G401 (cell line): ENCODE measurements at regions not wholly inside any gene's neighbourhood (a gene's known extent, or its start where the extent isn't known, plus 50 kb on each side); places are given as distances from the start of the nearest gene placed in this dataset.

ENCODE experiments used
- DNase-seq: peaks from one replicate; pipeline ENCODE4 v3.0.0-alpha.2; 2015; ENCODE audit warnings: low spot score
- in situ Hi-C: cut with HindIII; loops from 2 replicates; pipeline ENCODE4 v1.10.0; 2016; ENCODE audit warnings: low sequenced_read_pairs, mixed read lengths

DNA sequence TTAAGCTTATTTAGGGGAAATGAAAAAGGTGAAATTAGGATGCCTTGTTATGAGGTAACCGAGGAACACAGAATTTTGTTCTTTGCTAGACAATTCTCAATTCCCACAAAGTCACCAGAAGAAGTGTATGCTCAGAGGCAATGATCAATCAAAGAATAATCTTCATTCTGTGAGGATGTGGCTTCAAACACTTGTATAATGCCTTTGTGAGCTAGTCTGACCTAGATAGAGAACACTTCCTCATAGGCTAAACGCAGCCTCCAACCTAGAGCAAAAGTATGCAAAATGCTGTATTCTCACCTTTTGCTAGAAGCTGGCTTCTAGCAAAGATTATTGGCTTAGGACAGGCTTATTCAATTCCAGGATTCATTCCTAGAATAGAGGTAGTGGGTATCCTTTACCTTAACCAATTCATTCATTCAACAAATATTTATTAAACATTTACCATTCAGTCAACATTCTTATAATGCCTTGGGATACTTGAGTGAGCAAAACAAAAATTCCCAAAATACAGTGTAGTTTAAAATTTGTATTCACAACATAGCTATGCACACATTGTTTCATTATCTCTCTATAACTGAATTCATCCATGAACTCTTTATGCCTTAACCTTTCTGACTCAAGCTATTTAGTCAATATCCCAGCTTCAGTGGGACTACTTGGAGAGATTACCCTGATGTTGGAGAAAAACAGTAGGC is 530.2 kb downstream of the PTPRC start:
- DNase-seq, result no peak
- in situ Hi-C loops, result no loop called here

DNA sequence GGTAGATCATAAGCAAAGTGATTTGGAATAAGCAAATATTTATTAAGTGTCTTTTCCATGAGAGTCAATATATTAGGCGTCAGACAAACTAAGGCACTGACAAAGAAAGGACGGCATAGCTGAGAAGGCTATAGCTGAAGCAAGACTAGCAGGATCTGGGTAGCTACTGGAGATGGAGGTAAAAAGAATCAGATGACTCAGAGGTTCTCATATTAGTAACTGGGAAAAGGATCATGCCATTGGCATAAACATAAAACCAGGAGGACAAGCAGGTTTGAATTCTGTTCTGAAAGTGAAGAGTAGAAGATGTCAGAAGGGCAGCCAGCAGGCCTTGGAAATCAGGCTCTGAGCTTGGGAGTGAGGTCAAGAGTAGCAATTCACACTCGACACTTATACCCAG is 531.9 kb downstream of the PTPRC start:
- in situ Hi-C loops, result no loop called here
- no peak for DNase-seq

- in situ Hi-C loops, result no loop called here
- DNase-seq, result no peak
Measured at GRCh38 chr1:199172171-199173124, 533.6 kb downstream of the PTPRC start.

DNA sequence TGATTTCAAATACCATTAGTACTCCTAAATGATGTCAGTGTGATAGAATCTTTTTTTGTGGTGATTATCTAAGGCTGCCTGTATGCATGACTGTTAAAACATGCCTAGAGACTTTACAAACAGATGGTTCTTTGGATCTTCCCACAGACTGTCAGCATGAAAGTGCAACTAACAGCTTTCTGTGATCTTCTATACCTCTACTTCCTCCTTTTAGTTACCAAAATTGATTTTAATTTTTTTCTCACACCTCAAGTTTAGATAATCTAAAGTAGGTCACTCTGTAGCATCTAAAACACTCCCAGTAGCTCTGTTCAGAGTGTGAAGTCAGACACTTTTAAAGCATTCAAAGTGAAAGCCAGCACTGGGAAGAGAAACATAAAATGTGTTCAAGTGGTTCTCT is 534.5 kb downstream of the PTPRC start:
- no peak for DNase-seq
- in situ Hi-C loops, result no loop called here

DNA sequence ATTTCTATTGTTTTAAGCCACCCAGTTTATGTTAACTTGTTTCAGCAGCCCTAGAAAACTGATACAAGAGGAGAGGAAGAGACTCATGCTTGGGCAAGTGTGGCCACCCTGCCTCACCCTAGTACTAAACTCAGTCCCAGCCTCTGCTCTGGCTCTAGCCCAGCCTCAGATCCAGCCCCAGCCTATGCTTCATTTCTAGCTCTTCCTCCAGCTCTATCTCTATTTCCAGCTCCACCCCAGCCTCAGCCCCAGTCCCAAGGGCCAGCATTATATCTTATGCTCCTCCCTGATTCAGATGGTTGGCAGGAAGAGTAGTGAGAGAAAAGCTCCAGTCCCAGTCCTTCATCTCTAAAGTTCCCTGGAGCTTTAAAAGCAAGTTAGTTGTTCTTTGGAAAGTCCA is 535.5 kb downstream of the PTPRC start:
- in situ Hi-C loops, result no loop called here
- DNase-seq, result no peak

DNA sequence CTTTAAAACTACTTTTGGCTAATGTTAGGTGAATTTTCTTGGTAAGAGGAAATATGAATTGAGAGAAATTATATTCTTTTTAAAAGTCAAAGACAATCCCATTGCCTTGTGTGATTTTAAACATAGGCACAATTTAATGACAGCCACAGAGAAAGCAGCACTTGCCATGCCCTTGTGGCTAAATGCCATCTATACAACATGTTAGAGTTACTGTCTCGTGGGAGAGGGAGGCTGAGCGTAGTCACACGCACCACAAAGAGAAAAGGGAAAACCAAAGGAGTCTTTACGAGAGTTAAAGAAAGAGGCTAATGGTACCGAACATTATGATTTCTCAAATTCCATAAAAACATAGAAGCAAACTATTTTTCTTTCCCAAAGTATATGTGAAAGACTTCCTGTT is 537.9 kb downstream of the PTPRC start:
- DNase-seq, result no peak
- in situ Hi-C loops, result no loop called here

GRCh38 chr1:199177241-199177640 is 538.4 kb downstream of the PTPRC start:
- DNase-seq, result no peak
- in situ Hi-C loops, result no loop called here

- in situ Hi-C loops, result no loop called here
- DNase-seq, result no peak
Measured at GRCh38 chr1:199178646-199179045, 539.8 kb downstream of the PTPRC start.

DNA sequence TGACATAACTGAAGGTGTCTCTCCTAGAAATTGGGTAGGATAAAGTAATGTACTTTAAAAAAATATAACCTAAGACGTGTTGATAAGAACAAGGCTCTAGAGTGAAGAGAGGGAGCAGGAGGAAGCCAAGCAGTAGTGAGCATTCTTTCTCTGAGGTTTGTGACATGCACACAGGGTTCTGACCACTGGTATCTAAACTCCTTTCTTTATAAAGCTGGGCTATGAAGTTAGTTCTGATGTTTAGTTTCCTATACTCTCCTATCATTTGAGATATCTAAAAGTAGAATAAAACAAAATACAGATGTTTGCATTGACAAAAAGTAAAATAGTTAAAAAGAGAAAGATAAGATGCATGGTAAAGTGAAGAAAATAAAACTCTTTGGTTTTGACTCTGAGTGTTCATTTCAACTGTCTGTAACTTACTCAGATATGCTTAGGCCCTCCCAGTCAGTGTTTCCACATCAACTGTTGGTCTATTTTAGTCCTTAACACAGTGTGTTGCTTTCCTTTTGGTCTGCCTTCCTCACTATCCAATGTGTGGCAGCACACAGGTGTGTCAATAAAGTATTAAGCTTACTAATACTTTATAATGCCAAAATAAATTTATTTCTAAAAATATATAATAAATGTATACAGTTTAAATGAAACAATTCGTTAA is 543.5 kb downstream of the PTPRC start:
- in situ Hi-C loops, result no loop called here
- no peak for DNase-seq

DNA sequence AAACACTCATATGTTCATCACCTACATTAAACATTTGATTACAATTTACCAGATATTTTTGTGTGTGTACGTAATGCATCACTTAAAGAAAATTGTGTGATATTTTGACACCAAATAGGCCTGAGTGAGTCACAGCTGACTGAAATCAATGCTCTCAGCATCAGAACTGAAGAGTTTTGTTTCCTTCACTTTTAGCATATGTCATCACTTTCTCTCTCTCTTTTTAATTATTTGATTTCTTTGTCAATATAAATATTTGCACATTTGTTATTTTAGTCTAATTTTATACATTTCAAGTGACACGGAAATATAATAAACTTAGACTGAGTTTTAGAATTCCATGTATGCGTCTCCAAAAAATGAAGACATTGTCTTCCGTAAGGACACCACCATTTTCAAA is 545.3 kb downstream of the PTPRC start:
- no peak for DNase-seq
- in situ Hi-C loops, result no loop called here

DNA sequence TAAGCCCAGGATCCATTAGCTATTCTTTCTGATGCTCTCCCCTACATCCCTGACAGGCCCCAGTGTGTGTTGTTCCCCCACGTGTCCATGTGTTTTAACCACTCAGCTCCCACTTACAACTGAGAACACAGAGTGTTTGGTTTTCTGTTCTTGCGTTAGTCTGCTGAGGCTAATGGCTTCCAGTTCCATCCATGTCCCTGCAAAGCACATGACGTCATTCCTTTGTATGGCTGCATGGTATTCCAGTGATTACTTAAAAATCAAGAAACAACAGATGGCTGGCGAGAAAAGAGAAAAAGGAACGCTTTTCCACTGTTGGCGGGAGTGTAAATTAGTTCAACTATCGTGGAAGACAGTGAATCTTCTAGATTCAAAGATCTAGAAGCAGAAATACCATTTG is 556.0 kb downstream of the PTPRC start:
- in situ Hi-C loops, result no loop called here
- no peak for DNase-seq

- DNase-seq, result no peak
- in situ Hi-C loops, result no loop called here
Measured at GRCh38 chr1:199197695-199198094, 558.9 kb downstream of the PTPRC start.

DNA sequence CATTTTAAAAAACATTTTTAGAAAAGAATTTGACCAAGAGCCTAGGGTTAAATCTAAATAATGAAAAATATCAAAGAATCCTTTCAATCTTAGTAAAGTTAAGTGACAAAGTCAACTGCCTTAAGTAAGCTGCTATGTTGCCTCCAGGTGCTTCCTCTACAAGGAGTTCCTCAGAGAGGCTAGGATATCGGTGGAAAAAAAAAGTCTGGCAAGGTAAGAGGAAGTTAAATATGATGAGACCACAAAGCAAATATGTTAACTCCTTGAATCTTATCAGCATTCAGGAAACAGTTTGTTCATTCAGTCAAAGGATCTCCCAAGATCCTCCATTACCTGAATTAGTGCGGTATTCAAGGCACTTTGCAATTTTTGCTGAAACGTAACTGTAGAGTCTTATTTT is 563.5 kb downstream of the PTPRC start:
- in situ Hi-C loops, result no loop called here
- no peak for DNase-seq

GRCh38 chr1:199204231-199204630 is 565.4 kb downstream of the PTPRC start:
- in situ Hi-C loops, result no loop called here
- no peak for DNase-seq

GRCh38 chr1:199205740-199206441 is 567.1 kb downstream of the PTPRC start:
- DNase-seq, result no peak

DNA sequence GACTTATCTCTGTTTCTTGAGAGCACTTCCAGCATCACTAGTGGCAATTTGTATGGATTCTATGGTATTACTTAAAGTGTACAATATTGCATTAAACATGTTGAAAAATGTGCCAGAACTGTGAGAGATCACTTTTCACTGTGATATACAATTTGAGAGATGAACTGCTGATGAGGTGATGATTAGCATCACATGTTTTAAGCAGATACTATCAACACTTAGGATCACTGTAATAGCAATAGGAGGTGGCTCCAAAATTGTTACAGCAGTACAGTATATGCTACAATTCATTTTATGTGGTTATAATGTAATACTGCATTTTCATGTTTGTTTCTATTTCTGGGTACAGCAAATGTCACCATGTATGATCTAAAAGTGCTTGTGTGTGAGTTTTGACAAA is 570.0 kb downstream of the PTPRC start:
- DNase-seq, result no peak
- in situ Hi-C loops, result no loop called here

More at GRCh38 chr1:199205740-199206441, 567.1 kb downstream of the PTPRC start:
- in situ Hi-C loops, result no loop called here

- DNase-seq, result peak; percentile 50
- in situ Hi-C loops, result no loop called here
Measured at GRCh38 chr1:199218065-199218464, 579.2 kb downstream of the PTPRC start.

GRCh38 chr1:199218533-199218932 is 579.7 kb downstream of the PTPRC start:
- DNase-seq, result no peak
- in situ Hi-C loops, result no loop called here

- in situ Hi-C loops, result no loop called here
- DNase-seq, result no peak
Measured at GRCh38 chr1:199220031-199220430, 581.2 kb downstream of the PTPRC start.
